Renal pelvis (tissue), 1 donor: ENCODE measurements at regions not wholly inside any gene's neighbourhood (a gene's known extent, or its start where the extent isn't known, plus 50 kb on each side); places are given as distances from the start of the nearest gene placed in this dataset.
"Not testable (repeated sequence)": the region's sequence is repeated elsewhere in the genome, so short reads cannot be mapped to it uniquely, and the experiment has no call there.

Experiments
- DNase-seq: peaks from one replicate; pipeline ENCODE4 v3.0.0-alpha.2; 2013

DNA sequence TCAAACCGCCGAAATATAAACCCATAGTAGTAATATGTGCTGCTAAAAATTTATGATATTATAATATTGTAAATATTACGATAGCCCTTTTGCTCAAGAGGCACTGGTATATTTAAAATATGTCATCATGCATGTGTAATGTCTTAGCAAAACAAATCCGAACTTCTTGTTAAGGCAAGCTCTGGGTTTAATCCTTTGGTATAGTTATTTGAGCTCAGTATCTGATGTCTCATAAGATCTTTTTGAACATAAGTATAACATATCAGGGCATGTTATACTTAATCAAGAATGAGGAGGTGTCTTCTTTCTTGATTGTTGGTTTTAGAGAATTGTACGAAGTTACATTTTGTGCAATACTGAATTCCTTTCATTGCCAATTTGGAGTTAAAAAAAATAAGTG is 154.1 kb upstream of the CBLB start:
- no peak for DNase-seq

DNA sequence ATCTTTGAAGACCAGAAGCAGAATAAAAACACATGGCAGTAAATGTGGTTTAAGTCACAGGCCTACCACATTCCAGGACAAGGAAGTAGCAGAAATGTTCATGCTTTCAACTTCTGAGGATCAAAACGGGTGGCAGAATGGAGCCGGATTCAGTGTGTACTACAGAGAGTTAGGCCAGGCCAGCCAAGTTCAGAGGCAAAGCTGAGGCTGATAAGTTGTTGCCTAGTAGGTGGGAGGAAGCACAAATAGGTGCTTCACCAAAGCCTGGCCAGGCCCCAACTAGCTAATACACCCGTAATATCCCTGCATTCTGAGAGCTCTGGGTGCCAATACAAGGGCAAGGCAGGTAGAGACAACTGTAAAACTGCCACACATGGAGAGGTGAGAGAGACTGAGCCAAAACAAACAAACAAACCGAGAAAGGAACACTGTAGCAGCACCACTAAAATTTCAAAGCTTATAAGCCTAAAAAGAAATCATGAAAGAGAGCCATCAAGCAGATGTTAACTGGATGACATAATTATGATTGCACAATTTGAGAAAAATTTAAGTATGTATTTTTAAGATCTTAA is 156.4 kb upstream of the CBLB start:
- DNase-seq: no peak

GRCh38 chr3:106029954-106030626 is 161.3 kb upstream of the CBLB start:
- DNase-seq: no peak

DNA sequence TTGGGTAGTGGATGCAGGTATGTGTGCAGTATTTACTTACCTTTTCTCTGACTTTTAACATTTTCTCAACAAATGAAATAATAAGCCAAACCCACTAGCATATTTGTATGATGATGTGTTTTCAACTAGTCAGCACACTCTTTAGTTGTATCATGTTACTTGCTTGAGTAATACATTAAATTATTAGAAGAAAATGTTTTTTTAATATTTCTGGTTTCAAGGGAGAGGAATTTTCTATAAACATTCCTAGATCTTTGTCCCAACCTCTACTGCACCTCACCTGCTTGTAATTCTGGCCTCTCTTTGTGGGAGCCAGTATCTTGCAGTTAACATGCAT is 161.8 kb upstream of the CBLB start:
- no peak for DNase-seq

GRCh38 chr3:106032479-106032878 is 163.7 kb upstream of the CBLB start:
- DNase-seq: no peak

- no peak for DNase-seq
Observed at GRCh38 chr3:106033654-106034053, 164.8 kb upstream of the CBLB start.

DNA sequence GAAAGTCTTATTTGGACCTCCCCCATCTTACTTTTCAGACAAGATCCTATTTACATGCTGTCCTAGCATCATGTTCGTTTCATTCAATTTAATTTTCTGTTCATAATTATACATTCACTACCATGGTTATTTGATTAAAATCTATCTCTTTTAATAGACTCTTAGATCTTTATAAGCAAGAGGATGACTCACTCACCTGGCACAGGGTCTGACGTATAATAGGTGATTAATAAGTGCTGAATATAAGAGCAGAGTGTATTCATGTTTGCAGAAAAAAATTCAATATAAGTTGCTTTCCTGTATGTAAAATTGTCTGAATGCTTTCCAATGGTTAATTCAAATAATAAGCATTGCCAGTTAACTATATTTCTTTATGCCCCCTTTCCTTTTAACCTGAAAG is 165.5 kb upstream of the CBLB start:
- no peak for DNase-seq

GRCh38 chr3:106035619-106036018 is 166.8 kb upstream of the CBLB start:
- no peak for DNase-seq

- no peak for DNase-seq
Observed at GRCh38 chr3:106036696-106037095, 167.9 kb upstream of the CBLB start.

- no peak for DNase-seq
Observed at GRCh38 chr3:106047221-106047620, 178.4 kb upstream of the CBLB start.

- DNase-seq: no peak
Observed at GRCh38 chr3:106048946-106049481, 180.2 kb upstream of the CBLB start.

DNA sequence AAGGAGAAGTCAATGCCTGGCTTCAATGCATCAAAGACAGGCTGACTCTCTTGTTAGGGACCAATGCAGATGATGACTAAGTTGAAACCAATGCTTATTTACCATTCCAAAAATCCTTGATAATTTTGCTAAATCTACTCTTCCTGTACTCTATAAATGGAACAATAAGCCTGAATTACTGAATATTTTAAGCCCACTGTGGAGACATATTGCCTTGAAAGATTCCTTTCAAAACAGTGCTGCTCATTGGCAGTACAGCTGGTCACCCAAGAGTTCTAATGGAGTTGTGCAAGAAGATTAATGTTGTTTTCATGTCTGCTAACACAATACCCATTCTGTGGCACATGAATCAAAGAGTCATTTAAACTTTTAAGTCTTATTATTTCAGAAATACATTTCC is 181.0 kb upstream of the CBLB start:
- no peak for DNase-seq

DNA sequence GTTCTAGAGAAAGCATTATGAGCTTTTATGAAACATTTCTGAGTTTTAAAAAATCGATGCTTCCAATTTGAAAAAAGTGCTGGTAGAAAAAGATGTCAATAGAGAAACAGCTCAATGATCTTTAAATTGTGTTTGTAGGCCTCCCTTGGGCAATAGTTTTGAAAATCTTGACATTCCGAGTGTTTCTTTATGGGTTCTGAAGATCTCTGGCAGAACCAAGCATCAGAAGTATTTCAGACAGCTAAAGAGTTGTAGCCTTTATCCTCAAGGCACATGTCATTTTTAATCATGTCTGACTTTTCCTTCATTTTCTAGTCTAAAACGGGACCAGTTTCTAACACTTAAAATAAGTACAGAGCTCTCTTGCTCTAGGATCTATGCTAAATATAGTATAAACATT is 188.1 kb upstream of the CBLB start:
- DNase-seq: no peak

DNA sequence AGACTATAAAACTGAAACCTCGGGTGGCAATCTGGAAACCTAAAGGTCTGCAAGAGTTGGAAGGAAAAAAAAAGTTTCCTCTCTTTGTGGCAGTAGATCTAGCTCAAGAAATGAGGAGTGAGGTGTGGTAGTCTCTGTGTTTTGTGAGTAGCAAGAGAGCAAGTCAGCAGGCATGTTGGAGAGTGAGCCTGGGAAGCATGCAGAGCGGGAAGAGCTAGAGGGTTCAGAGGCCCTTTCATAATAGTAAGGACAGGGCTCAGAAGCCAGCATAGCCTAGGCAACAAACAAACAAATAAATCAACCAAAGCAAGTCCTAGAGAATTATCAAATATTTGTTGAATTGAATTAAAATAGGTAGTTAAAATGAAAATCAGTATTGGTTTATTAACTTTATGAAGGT is 189.7 kb upstream of the CBLB start:
- DNase-seq: no peak

DNA sequence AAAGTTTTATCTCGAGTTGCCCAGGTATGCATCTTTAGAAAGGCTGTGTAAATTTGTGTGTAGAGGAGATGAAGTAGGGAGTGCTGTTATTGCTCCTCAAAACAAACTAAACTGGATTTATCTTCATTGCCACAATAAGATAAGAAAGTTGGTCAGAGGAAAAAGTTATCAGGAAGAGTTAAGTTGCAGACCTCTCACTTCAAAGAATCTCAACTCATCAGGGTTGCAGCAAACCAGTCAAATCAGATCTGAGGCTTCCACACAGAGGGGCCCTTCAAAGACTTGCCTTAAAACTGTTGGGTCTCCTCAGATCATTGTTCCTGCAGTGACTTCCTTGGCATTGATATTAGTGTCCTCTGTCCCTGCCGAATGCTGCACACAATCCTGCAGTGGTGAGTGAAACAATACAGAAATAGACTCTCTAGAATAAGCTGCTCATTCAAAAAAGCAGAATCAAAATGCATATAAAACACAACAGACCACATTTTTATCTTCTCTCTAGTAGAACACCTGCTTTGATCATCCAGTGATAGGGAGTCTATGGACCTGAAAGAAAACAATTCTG is 191.2 kb upstream of the CBLB start:
- no peak for DNase-seq

GRCh38 chr3:106063909-106064308 is 195.1 kb upstream of the CBLB start:
- DNase-seq: no peak

DNA sequence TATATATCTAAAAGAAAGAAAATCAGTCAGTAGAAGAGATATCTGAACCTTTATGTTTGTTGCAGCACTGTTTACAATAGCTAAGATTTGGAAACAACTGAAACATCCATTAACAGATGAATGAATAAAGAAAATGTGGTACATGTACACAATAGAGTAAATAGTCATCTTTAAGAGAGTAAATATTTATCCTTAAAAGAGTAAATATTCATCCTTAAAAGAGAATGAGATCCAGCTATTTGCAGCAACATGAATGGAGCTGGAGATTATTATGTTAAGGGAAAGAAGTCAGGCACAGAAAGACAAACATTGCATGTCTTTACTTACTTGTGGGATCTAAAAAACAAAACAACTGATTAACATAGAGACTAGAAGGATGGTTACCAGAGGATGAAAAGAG is 197.0 kb upstream of the CBLB start:
- DNase-seq: no peak

- no peak for DNase-seq
Observed at GRCh38 chr3:106067711-106068110, 198.9 kb upstream of the CBLB start.

- no peak for DNase-seq
Observed at GRCh38 chr3:106068381-106068780, 199.6 kb upstream of the CBLB start.

- no peak for DNase-seq
Observed at GRCh38 chr3:106068795-106069194, 200.0 kb upstream of the CBLB start.

DNA sequence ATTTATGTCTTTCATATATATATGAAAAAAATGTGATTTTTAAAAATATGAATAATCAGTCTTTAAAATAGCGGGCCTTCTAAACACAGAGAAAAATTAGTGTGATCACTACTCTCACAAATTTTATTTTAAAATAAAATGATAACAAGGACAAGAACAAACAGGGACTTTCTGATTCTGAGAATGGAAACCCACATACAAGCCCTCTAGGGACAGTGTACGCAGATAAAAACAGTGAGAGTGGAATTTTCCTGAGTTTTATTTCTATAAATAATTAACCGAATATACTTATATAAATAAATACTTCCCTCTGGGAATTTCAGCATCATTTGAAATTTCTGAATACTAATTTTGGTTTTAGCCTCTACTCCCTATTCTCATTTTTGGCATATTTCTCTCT is 201.4 kb upstream of the CBLB start:
- no peak for DNase-seq

- DNase-seq: no peak
Observed at GRCh38 chr3:106071306-106071705, 202.5 kb upstream of the CBLB start.

- DNase-seq: not testable (repeated sequence)
Observed at GRCh38 chr3:106072596-106072995, 203.8 kb upstream of the CBLB start.

GRCh38 chr3:106073806-106074205 is 205.0 kb upstream of the CBLB start:
- not testable (repeated sequence) for DNase-seq
